SK-N-MC (cell line): ENCODE measurements at regions not wholly inside any gene's neighbourhood (a gene's known extent, or its start where the extent isn't known, plus 50 kb on each side); places are given as distances from the start of the nearest gene placed in this dataset.

Source experiments
- EZH2 ChIP-seq: fragments of 200-600 bp; sonication (generic); IDR thresholded peaks from one replicate; pipeline ENCODE4 v1.6.1; 2017; ENCODE audit warnings: antibody characterized with exemption
- POLR2AphosphoS5 ChIP-seq: IDR thresholded peaks from 2 replicates; pipeline ENCODE4 v1.6.1; 2012; ENCODE audit warnings: mild to moderate bottlenecking, low read depth, low read length, borderline replicate concordance

DNA sequence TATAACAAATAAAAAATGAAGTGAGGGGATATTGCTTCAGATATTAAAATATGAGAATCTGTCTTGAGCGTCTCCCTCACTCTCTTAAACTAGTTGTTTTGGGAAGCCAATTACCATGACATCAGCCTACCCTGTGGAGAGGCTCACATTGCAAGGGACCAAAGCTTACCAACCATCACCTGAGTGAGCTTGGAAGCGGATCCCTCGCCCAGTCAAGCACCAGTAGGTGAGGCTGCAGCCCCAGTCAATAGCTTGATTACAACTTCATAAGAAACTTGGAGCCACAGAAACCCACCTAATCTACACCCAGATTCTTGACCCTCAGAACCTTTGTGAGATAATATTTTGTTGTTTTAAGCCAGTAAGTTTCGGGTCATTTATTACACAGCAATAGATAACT lies 206.2 kb downstream of the CEMIP2 start:
- TF ChIP-seq EZH2 (no peak), POLR2AphosphoS5 (no peak)
